Caco-2 (cell line): ENCODE measurements at regions not wholly inside any gene's neighbourhood (a gene's known extent, or its start where the extent isn't known, plus 50 kb on each side); places are given as distances from the start of the nearest gene placed in this dataset.

ENCODE experiments used
- BruUV-seq: library from RNA; stranded (reverse); fragments of 400-500 nt; replicated peaks from 2 replicates; lab custom pipeline; 2021; lab: Mats Ljungman, UMichigan
- CTCF ChIA-PET: fragments of 300-600 bp; sonication (Branson Sonifier 250); formaldehyde crosslinking; loops from one replicate; lab custom pipeline; 2022; ENCODE audit warnings: antibody characterized with exemption; lab: Charles Lee
- POLR2A ChIA-PET: fragments of 300-600 bp; sonication (Branson Sonifier 250); formaldehyde crosslinking; loops from one replicate; lab custom pipeline; 2022; ENCODE audit warnings: antibody characterized with exemption; lab: Charles Lee
- DNase-seq, 2 experiments: peaks; one replicate each; pipeline versions ENCODE4 v3.0.0 to v3.0.0-alpha.2; 2020 to 2022
- H3K27me3 ChIP-seq: replicated peaks from 2 replicates; pipeline ENCODE4 v1.6.0; 2011; ENCODE audit warnings: low read length; ENCODE audit not compliant: control insufficient read depth, insufficient read depth
- H3K36me3 ChIP-seq: 2 replicates; pipeline ENCODE4 v1.5.1; 2011; ENCODE audit warnings: low read length; ENCODE audit not compliant: control insufficient read depth, insufficient read depth
- H3K4me1 ChIP-seq: fragments of 250-450 bp; sonication (Bioruptor Pico); 2 replicates; pipeline ENCODE4 v1.5.1; 2020; ENCODE audit warnings: mild to moderate bottlenecking
- H3K4me3 ChIP-seq: 2 replicates; pipeline ENCODE4 v1.5.1; 2011; ENCODE audit warnings: low read depth, mild to moderate bottlenecking, control low read depth, low read length
- H3K9me3 ChIP-seq: fragments of 250-450 bp; sonication (Bioruptor Pico); 2 replicates; pipeline ENCODE4 v1.5.1; 2020; ENCODE audit warnings: mild to moderate bottlenecking, moderate library complexity
- H3K27ac Mint-ChIP-seq: one replicate; pipeline ENCODE4 v1.8.0; 2022; ENCODE audit warnings: mixed read lengths; ENCODE audit not compliant: unreplicated experiment
- H3K27me3 Mint-ChIP-seq: one replicate; pipeline ENCODE4 v1.8.0; 2022; ENCODE audit warnings: mixed read lengths; ENCODE audit not compliant: insufficient read depth, unreplicated experiment
- H3K36me3 Mint-ChIP-seq: one replicate; pipeline ENCODE4 v1.8.0; 2022; ENCODE audit warnings: mild to moderate bottlenecking, mixed read lengths; ENCODE audit not compliant: insufficient read depth, unreplicated experiment
- H3K4me1 Mint-ChIP-seq: one replicate; pipeline ENCODE4 v1.8.0; 2022; ENCODE audit warnings: low read depth, mixed read lengths; ENCODE audit not compliant: unreplicated experiment
- H3K4me3 Mint-ChIP-seq: one replicate; pipeline ENCODE4 v1.8.0; 2022; ENCODE audit warnings: mild to moderate bottlenecking, moderate library complexity, mixed read lengths; ENCODE audit not compliant: unreplicated experiment
- H3K9me3 Mint-ChIP-seq: one replicate; pipeline ENCODE4 v1.8.0; 2022; ENCODE audit warnings: mixed read lengths; ENCODE audit not compliant: unreplicated experiment
- intact Hi-C: fragments of 100-400 bp; cut with micrococcal nuclease; formaldehyde crosslinking; loops from one replicate; pipeline ENCODE4 v1.10.0; 2022; ENCODE audit not compliant: unreplicated experiment
- TF ChIP-seq, protein P1 (sequence below), 2 experiments: fragments of 200-600 bp in 1 of 2; IDR thresholded peaks; 1 replicate in 1 of 2; 2 replicates in 1 of 2; pipeline versions ENCODE4 v1.5.1 to v1.8.0; 2011 to 2022; ENCODE audit warnings: antibody characterized with exemption in 1 of 2, control low read depth in 1 of 2, inconsistent platforms in 1 of 2, low read depth in 1 of 2, low read length in 1 of 2, mild to moderate bottlenecking in 1 of 2, moderate library complexity in 1 of 2; ENCODE audit not compliant: insufficient read depth in 1 of 2, severe bottlenecking in 1 of 2, unreplicated experiment in 1 of 2

DNA sequence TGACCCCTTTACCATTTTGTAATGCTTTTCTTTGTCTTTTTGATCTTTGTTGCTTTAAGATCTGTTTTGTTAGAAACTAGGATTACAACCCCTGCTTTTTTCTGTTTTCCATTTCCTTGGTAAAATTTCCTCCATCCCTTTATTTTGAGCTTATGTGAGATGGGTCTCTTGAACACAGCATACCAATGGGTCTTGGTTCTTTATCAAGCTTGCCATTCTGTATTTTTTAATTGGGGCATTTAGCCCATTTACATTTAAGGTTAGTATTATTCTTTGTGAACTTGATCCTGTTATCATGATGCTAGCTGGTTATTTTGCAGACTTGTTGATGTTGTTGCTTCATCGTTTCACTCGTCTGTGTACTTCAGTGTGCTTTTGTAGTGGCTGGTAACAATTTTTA, 337.3 kb downstream of the SPATA31D1 start:
- BruUV-seq = no TSS peak
- H3K36me3 Mint-ChIP-seq = no peaks in the 10 kb centered on the region
- Histone ChIP-seq H3K36me3 (no peaks in the 10 kb centered on the region), H3K4me1 (no peaks in the 10 kb centered on the region), H3K4me3 (no peak overlapping the region), H3K27me3 (no peaks in the 10 kb centered on the region), H3K9me3 (no peaks in the 10 kb centered on the region)
- no peak for DNase-seq
- H3K27me3 Mint-ChIP-seq = no peaks in the 10 kb centered on the region
- no peaks in the 10 kb centered on the region for H3K4me1 Mint-ChIP-seq
- intact Hi-C loops = no loop called here
- peaks cover 10% of the 10 kb centered on the region for H3K9me3 Mint-ChIP-seq
- POLR2A ChIA-PET = interaction anchor here (0.6 kb wide), 1 partner anchor 100 kb away, joined by 6 read pairs; no protein-coding TSS in a partner anchor
- H3K4me3 Mint-ChIP-seq = no peak overlapping the region
- CTCF ChIA-PET = no interaction called here
- no peak overlapping the region for H3K27ac Mint-ChIP-seq
- TF ChIP-seq, protein P1, sequence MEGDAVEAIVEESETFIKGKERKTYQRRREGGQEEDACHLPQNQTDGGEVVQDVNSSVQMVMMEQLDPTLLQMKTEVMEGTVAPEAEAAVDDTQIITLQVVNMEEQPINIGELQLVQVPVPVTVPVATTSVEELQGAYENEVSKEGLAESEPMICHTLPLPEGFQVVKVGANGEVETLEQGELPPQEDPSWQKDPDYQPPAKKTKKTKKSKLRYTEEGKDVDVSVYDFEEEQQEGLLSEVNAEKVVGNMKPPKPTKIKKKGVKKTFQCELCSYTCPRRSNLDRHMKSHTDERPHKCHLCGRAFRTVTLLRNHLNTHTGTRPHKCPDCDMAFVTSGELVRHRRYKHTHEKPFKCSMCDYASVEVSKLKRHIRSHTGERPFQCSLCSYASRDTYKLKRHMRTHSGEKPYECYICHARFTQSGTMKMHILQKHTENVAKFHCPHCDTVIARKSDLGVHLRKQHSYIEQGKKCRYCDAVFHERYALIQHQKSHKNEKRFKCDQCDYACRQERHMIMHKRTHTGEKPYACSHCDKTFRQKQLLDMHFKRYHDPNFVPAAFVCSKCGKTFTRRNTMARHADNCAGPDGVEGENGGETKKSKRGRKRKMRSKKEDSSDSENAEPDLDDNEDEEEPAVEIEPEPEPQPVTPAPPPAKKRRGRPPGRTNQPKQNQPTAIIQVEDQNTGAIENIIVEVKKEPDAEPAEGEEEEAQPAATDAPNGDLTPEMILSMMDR (IDR thresholded peaks at IDR 0.05; ENCODE audit: insufficient read depth in 1 of 2, low read depth in 1 of 2, low read length in 1 of 2, severe bottlenecking in 1 of 2, unreplicated experiment in 1 of 2) = no peak

DNA sequence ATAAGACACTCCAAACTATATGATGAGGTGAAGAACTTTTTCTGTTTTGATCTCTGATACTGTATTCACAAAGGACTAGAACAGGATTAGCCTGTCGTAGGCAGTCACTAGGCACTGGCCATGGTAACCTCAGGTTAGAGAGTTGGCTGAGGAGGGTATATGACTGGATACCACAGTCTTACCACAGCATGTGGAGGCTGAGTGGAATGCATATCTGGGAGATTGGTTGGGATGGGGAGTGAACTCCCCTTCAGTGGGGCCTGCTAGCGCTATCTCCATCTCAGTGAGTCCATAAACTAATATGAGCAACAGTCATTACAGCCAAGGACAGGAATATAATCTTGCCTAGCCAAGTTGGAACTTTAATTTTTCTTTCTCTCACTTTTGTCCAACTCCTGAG, 339.1 kb downstream of the SPATA31D1 start:
- DNase-seq = no peak
- Histone ChIP-seq H3K9me3 (no peaks in the 10 kb centered on the region), H3K36me3 (no peaks in the 10 kb centered on the region), H3K27me3 (no peaks in the 10 kb centered on the region), H3K4me1 (peaks cover 5% of the 10 kb centered on the region; the same call in 1 of the 2 replicates), H3K4me3 (no peak overlapping the region)
- Mint-ChIP-seq H3K4me3 (no peak overlapping the region), H3K4me1 (peaks cover 4% of the 10 kb centered on the region), H3K9me3 (peaks cover 10% of the 10 kb centered on the region), H3K27me3 (no peaks in the 10 kb centered on the region), H3K36me3 (no peaks in the 10 kb centered on the region), H3K27ac (no peak overlapping the region)
- ChIA-PET CTCF (no interaction called here), POLR2A (no interaction called here)
- BruUV-seq = no TSS peak
- intact Hi-C loops = no loop called here
- TF ChIP-seq, protein P1 (IDR thresholded peaks at IDR 0.05; ENCODE audit: insufficient read depth in 1 of 2, low read depth in 1 of 2, low read length in 1 of 2, severe bottlenecking in 1 of 2, unreplicated experiment in 1 of 2) = no peak

GRCh38 chr9:82331079-82331478, 342.5 kb downstream of the SPATA31D1 start:
- DNase-seq = no peak
- Histone ChIP-seq H3K4me1 (peaks cover 8% of the 10 kb centered on the region; the same call in 1 of the 2 replicates), H3K27me3 (no peaks in the 10 kb centered on the region), H3K4me3 (no peak overlapping the region), H3K9me3 (no peaks in the 10 kb centered on the region), H3K36me3 (no peaks in the 10 kb centered on the region)
- no peaks in the 10 kb centered on the region for H3K27me3 Mint-ChIP-seq
- intact Hi-C loops = no loop called here
- H3K36me3 Mint-ChIP-seq = no peaks in the 10 kb centered on the region
- ChIA-PET CTCF (no interaction called here), POLR2A (no interaction called here)
- peaks cover 10% of the 10 kb centered on the region for H3K9me3 Mint-ChIP-seq
- no peak overlapping the region for H3K27ac Mint-ChIP-seq
- no TSS peak for BruUV-seq
- TF ChIP-seq, protein P1 (IDR thresholded peaks at IDR 0.05; ENCODE audit: insufficient read depth in 1 of 2, low read depth in 1 of 2, low read length in 1 of 2, severe bottlenecking in 1 of 2, unreplicated experiment in 1 of 2) = no peak
- H3K4me3 Mint-ChIP-seq = no peak overlapping the region
- peaks cover 8% of the 10 kb centered on the region for H3K4me1 Mint-ChIP-seq
